ENCODE measurements at regions not wholly inside any gene's neighbourhood (a gene's known extent, or its start where the extent isn't known, plus 50 kb on each side); places are given as distances from the start of the nearest gene placed in this dataset.

GRCh38 chr7:155166108-155166507 is 96.0 kb downstream of the HTR5A start:
- DNase-seq, result no peak
- no peaks in the 10 kb centered on the region for H3K4me1 Mint-ChIP-seq
- CTCF ChIA-PET, result no interaction called here
- H3K36me3 Mint-ChIP-seq (ENCODE audit: low read depth), result no peaks in the 10 kb centered on the region
- no peak for ATAC-seq
- no peak overlapping the region for H3K27ac Mint-ChIP-seq
- intact Hi-C loops (cut with DNase I, micrococcal nuclease), result no loop called here
- no peak overlapping the region for H3K4me3 Mint-ChIP-seq
- peaks cover 13% of the 10 kb centered on the region for H3K27me3 Mint-ChIP-seq
- POLR2A ChIA-PET, result no interaction called here
- H3K9me3 Mint-ChIP-seq (ENCODE audit: low read depth), result no peaks in the 10 kb centered on the region

GRCh38 chr7:155166673-155167370 is 96.7 kb downstream of the HTR5A start:
- intact Hi-C loops (cut with DNase I, micrococcal nuclease), result no loop called here
- CTCF ChIA-PET, result interaction anchor here (0.6 kb wide), 1 partner anchor 107 kb away, joined by 3 read pairs; no protein-coding TSS in a partner anchor
- no peaks in the 10 kb centered on the region for H3K9me3 Mint-ChIP-seq (ENCODE audit: low read depth)
- H3K4me1 Mint-ChIP-seq, result no peaks in the 10 kb centered on the region
- H3K4me3 Mint-ChIP-seq, result no peak overlapping the region
- no peak for DNase-seq
- ATAC-seq, result no peak
- H3K36me3 Mint-ChIP-seq (ENCODE audit: low read depth), result no peaks in the 10 kb centered on the region
- no peak overlapping the region for H3K27ac Mint-ChIP-seq
- POLR2A ChIA-PET, result no interaction called here
- peaks cover 12% of the 10 kb centered on the region for H3K27me3 Mint-ChIP-seq

- no peaks in the 10 kb centered on the region for H3K9me3 Mint-ChIP-seq (ENCODE audit: low read depth)
- H3K27me3 Mint-ChIP-seq, result peaks cover 10% of the 10 kb centered on the region
- no peak overlapping the region for H3K27ac Mint-ChIP-seq
- no peak for ATAC-seq
- DNase-seq, result no peak
- POLR2A ChIA-PET, result interaction anchor here (0.6 kb wide), 1 partner anchor 38 kb away, joined by 4 read pairs; no protein-coding TSS in a partner anchor
- intact Hi-C loops (cut with DNase I, micrococcal nuclease), result no loop called here
- H3K36me3 Mint-ChIP-seq (ENCODE audit: low read depth), result no peaks in the 10 kb centered on the region
- CTCF ChIA-PET, result no interaction called here
- H3K4me3 Mint-ChIP-seq, result no peak overlapping the region
- no peaks in the 10 kb centered on the region for H3K4me1 Mint-ChIP-seq
Observed at GRCh38 chr7:155167706-155168365, 97.7 kb downstream of the HTR5A start.

GRCh38 chr7:155168597-155169480 is 98.7 kb downstream of the HTR5A start:
- ChIA-PET POLR2A (no interaction called here), CTCF (interaction anchor here (0.7 kb wide), 1 partner anchor 17 kb away, joined by 3 read pairs; no protein-coding TSS in a partner anchor)
- peaks cover 7% of the 10 kb centered on the region for H3K27me3 Mint-ChIP-seq
- intact Hi-C loops (cut with DNase I, micrococcal nuclease), result no loop called here
- no peaks in the 10 kb centered on the region for H3K9me3 Mint-ChIP-seq (ENCODE audit: low read depth)
- no peaks in the 10 kb centered on the region for H3K36me3 Mint-ChIP-seq (ENCODE audit: low read depth)
- H3K4me1 Mint-ChIP-seq, result no peaks in the 10 kb centered on the region
- ATAC-seq (no peak), DNase-seq (no peak)
- no peak overlapping the region for H3K27ac Mint-ChIP-seq
- no peak overlapping the region for H3K4me3 Mint-ChIP-seq

- DNase-seq (no peak), ATAC-seq (no peak)
- CTCF ChIA-PET, result no interaction called here
- Mint-ChIP-seq H3K4me3 (no peak overlapping the region), H3K4me1 (no peaks in the 10 kb centered on the region), H3K27me3 (peaks cover 4% of the 10 kb centered on the region), H3K27ac (no peak overlapping the region), H3K9me3 (ENCODE audit: low read depth) (no peaks in the 10 kb centered on the region), H3K36me3 (ENCODE audit: low read depth) (no peaks in the 10 kb centered on the region)
- intact Hi-C loops (cut with DNase I, micrococcal nuclease), result no loop called here
- POLR2A ChIA-PET, result no interaction called here
Observed at GRCh38 chr7:155169498-155170065, 99.5 kb downstream of the HTR5A start.

GRCh38 chr7:155170331-155170730 is 100.2 kb downstream of the HTR5A start:
- DNase-seq (no peak), ATAC-seq (no peak)
- Mint-ChIP-seq H3K4me1 (no peaks in the 10 kb centered on the region), H3K4me3 (no peak overlapping the region), H3K9me3 (ENCODE audit: low read depth) (no peaks in the 10 kb centered on the region), H3K27me3 (peaks cover 4% of the 10 kb centered on the region), H3K36me3 (ENCODE audit: low read depth) (no peaks in the 10 kb centered on the region), H3K27ac (no peak overlapping the region)
- CTCF ChIA-PET, result no interaction called here
- POLR2A ChIA-PET, result no interaction called here
- intact Hi-C loops (cut with DNase I, micrococcal nuclease), result no loop called here

- CTCF ChIA-PET, result interaction anchor here (0.6 kb wide), 1 partner anchor 1027 kb away, joined by 4 read pairs; no protein-coding TSS in a partner anchor
- POLR2A ChIA-PET, result no interaction called here
- intact Hi-C loops (cut with DNase I, micrococcal nuclease), result no loop called here
- ATAC-seq (no peak), DNase-seq (no peak)
- H3K27me3 Mint-ChIP-seq, result no peaks in the 10 kb centered on the region
- H3K9me3 Mint-ChIP-seq (ENCODE audit: low read depth), result peaks cover 2% of the 10 kb centered on the region
- no peak overlapping the region for H3K27ac Mint-ChIP-seq
- no peaks in the 10 kb centered on the region for H3K36me3 Mint-ChIP-seq (ENCODE audit: low read depth)
- H3K4me1 Mint-ChIP-seq, result no peaks in the 10 kb centered on the region
- no peak overlapping the region for H3K4me3 Mint-ChIP-seq
Observed at GRCh38 chr7:155172141-155172540, 102.0 kb downstream of the HTR5A start.

- CTCF ChIA-PET, result interaction anchor here (1.0 kb wide), 1 partner anchor 68 kb away, joined by 4 read pairs; no protein-coding TSS in a partner anchor
- intact Hi-C loops (cut with DNase I, micrococcal nuclease), result no loop called here
- DNase-seq, result no peak
- Mint-ChIP-seq H3K27ac (no peak overlapping the region), H3K4me3 (no peak overlapping the region), H3K4me1 (no peaks in the 10 kb centered on the region), H3K9me3 (ENCODE audit: low read depth) (peaks cover 2% of the 10 kb centered on the region), H3K36me3 (ENCODE audit: low read depth) (no peaks in the 10 kb centered on the region), H3K27me3 (no peaks in the 10 kb centered on the region)
- POLR2A ChIA-PET, result no interaction called here
- ATAC-seq, result no peak
Observed at GRCh38 chr7:155173905-155174304, 103.8 kb downstream of the HTR5A start.

- POLR2A ChIA-PET, result no interaction called here
- Mint-ChIP-seq H3K4me1 (no peaks in the 10 kb centered on the region), H3K9me3 (ENCODE audit: low read depth) (peaks cover 2% of the 10 kb centered on the region), H3K27ac (no peak overlapping the region), H3K36me3 (ENCODE audit: low read depth) (no peaks in the 10 kb centered on the region), H3K4me3 (no peak overlapping the region), H3K27me3 (peaks cover 6% of the 10 kb centered on the region)
- intact Hi-C loops (cut with DNase I, micrococcal nuclease), result no loop called here
- DNase-seq, result no peak
- no peak for ATAC-seq
- CTCF ChIA-PET, result no interaction called here
Observed at GRCh38 chr7:155178096-155178495, 108.0 kb downstream of the HTR5A start.

- peaks cover 11% of the 10 kb centered on the region for H3K27me3 Mint-ChIP-seq
- H3K9me3 Mint-ChIP-seq (ENCODE audit: low read depth), result peaks cover 16% of the 10 kb centered on the region
- CTCF ChIA-PET, result no interaction called here
- no peak for ATAC-seq
- no peak overlapping the region for H3K27ac Mint-ChIP-seq
- intact Hi-C loops (cut with DNase I, micrococcal nuclease), result no loop called here
- POLR2A ChIA-PET, result interaction anchor here (0.7 kb wide), 1 partner anchor 173 kb away, joined by 3 read pairs; no protein-coding TSS in a partner anchor
- H3K4me1 Mint-ChIP-seq, result no peaks in the 10 kb centered on the region
- no peak overlapping the region for H3K4me3 Mint-ChIP-seq
- peaks cover 18% of the 10 kb centered on the region for H3K36me3 Mint-ChIP-seq (ENCODE audit: low read depth)
- DNase-seq, result no peak
Observed at GRCh38 chr7:155181768-155182167, 111.6 kb downstream of the HTR5A start.

- POLR2A ChIA-PET, result no interaction called here
- intact Hi-C loops (cut with DNase I, micrococcal nuclease), result no loop called here
- Mint-ChIP-seq H3K9me3 (ENCODE audit: low read depth) (peaks cover 21% of the 10 kb centered on the region), H3K4me3 (no peak overlapping the region), H3K4me1 (no peaks in the 10 kb centered on the region), H3K27ac (no peak overlapping the region), H3K36me3 (ENCODE audit: low read depth) (peaks cover 19% of the 10 kb centered on the region), H3K27me3 (peaks cover 11% of the 10 kb centered on the region)
- ATAC-seq (no peak), DNase-seq (no peak)
- CTCF ChIA-PET, result no interaction called here
Observed at GRCh38 chr7:155182406-155182970, 112.4 kb downstream of the HTR5A start.
